Gastroesophageal sphincter (tissue), 4 donors: ENCODE measurements at regions not wholly inside any gene's neighbourhood (a gene's known extent, or its start where the extent isn't known, plus 50 kb on each side); places are given as distances from the start of the nearest gene placed in this dataset.

Experiments used
- ATAC-seq: fragments of 150-250 bp; one replicate; pipeline ENCODE4 v1.9.1; 2016; ENCODE audit warnings: mild to moderate bottlenecking, moderate library complexity
- H3K27ac ChIP-seq, 4 donors: fragments of 200-600 bp; sonication (generic) in 3 of 4; 1 replicate in 3 of 4; 2 replicates in 1 of 4; pipeline ENCODE4 v1.5.1; 2016 to 2019
- H3K27me3 ChIP-seq: fragments of 200-600 bp; sonication (generic); one replicate; pipeline ENCODE4 v1.5.1; 2019
- H3K36me3 ChIP-seq, 2 donors: fragments of 200-600 bp; sonication (generic); one replicate each; pipeline ENCODE4 v1.5.1; 2019; ENCODE audit warnings: control low read depth in 1 of 2
- H3K4me1 ChIP-seq, 3 donors: fragments of 200-600 bp; sonication (generic); 1 replicate in 2 of 3; 2 replicates in 1 of 3; pipeline ENCODE4 v1.5.1; 2016 to 2019; ENCODE audit warnings: control low read depth in 2 of 3
- H3K4me3 ChIP-seq, 2 donors: fragments of 200-600 bp; sonication (generic); one replicate each; pipeline ENCODE4 v1.5.1; 2019; ENCODE audit warnings: mild to moderate bottlenecking in 1 of 2, moderate library complexity in 1 of 2
- H3K9me3 ChIP-seq, 3 donors: fragments of 200-600 bp; sonication (generic); one replicate each; pipeline ENCODE4 v1.5.1; 2017 to 2019; ENCODE audit warnings: control low read depth in 2 of 3
- CTCF ChIP-seq, 4 experiments: fragments of 200-600 bp in 2 of 4; fragments of 450-650 bp in 2 of 4; sonication (generic) in 1 of 4; IDR thresholded peaks; one replicate each; pipeline ENCODE4 v1.5.1; 2017 to 2019; ENCODE audit warnings: antibody characterized with exemption in 4 of 4, mild to moderate bottlenecking in 2 of 4, moderate library complexity in 2 of 4
- EP300 ChIP-seq: sonication (generic); formaldehyde crosslinking; IDR thresholded peaks from one replicate; pipeline ENCODE4 v1.6.1; 2017; ENCODE audit warnings: antibody characterized with exemption, mild to moderate bottlenecking
- POLR2A ChIP-seq, 2 donors: fragments of 450-650 bp; IDR thresholded peaks; one replicate each; pipeline ENCODE4 v1.6.1; 2017; ENCODE audit warnings: antibody characterized with exemption in 2 of 2, mild to moderate bottlenecking in 2 of 2, moderate library complexity in 1 of 2
- POLR2AphosphoS5 ChIP-seq: sonication (generic); formaldehyde crosslinking; IDR thresholded peaks from one replicate; pipeline ENCODE4 v1.6.1; 2017; ENCODE audit warnings: antibody characterized with exemption
- WGBS, 2 donors: methylation state at CpG; one replicate each; pipeline ENCODE4 v1.1.5; 2018; ENCODE audit warnings: low coverage in 1 of 2; 5-methylcytosine and 5-hydroxymethylcytosine counted together

DNA sequence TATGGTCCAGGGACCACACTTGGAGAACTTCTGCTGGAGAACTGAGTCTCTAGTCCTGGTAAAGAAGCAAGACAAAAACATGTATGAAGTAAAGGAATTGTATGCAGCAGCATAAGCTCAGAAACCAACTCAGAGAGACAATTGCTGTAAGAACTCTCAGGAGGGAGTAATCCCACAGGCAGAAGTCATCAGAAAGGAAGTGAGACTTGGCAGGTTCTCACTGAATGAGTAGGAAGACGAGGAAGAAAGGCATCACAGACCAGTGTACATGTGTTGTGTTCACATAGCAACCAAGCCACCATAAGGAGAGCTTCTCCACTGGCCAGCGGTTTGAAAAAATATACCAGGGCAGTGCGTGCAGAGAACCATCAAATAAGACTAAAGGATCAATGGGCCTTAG lies 57.9 kb upstream of the FST start:
- Histone ChIP-seq H3K27ac (no peak overlapping the region), H3K27me3 (no peaks in the 10 kb centered on the region), H3K4me1 (no peaks in the 10 kb centered on the region), H3K4me3 (no peak overlapping the region), H3K36me3 (no peaks in the 10 kb centered on the region), H3K9me3 (no peaks in the 10 kb centered on the region)
- no peak for TF ChIP-seq POLR2AphosphoS5
- TF ChIP-seq POLR2A (IDR thresholded peaks at IDR 0.05) = no peak
- TF ChIP-seq EP300 = no peak
- TF ChIP-seq CTCF (IDR thresholded peaks at IDR 0.05) = no peak
- 40 to 54% methylated on average over 2 to 3 of the region's 3 CpGs for WGBS, 2 donors
- ATAC-seq = no peak

- no peak overlapping the region for H3K4me3 ChIP-seq
- H3K36me3 ChIP-seq = no peaks in the 10 kb centered on the region
- TF ChIP-seq CTCF (IDR thresholded peaks at IDR 0.05) (no peak), EP300 (no peak), POLR2AphosphoS5 (no peak), POLR2A (IDR thresholded peaks at IDR 0.05) (no peak)
- H3K9me3 ChIP-seq = no peaks in the 10 kb centered on the region
- no peak overlapping the region for H3K27ac ChIP-seq
- 80% methylated on average over 1 of the region's 1 CpG; no CpG with 5 or more reads in 1 of the 2 donors for WGBS, 2 donors
- no peaks in the 10 kb centered on the region for H3K27me3 ChIP-seq
- no peaks in the 10 kb centered on the region for H3K4me1 ChIP-seq
- ATAC-seq = no peak
These were observed 56.7 kb upstream of the FST start for GRCh38 chr5:53423724-53424123.

DNA sequence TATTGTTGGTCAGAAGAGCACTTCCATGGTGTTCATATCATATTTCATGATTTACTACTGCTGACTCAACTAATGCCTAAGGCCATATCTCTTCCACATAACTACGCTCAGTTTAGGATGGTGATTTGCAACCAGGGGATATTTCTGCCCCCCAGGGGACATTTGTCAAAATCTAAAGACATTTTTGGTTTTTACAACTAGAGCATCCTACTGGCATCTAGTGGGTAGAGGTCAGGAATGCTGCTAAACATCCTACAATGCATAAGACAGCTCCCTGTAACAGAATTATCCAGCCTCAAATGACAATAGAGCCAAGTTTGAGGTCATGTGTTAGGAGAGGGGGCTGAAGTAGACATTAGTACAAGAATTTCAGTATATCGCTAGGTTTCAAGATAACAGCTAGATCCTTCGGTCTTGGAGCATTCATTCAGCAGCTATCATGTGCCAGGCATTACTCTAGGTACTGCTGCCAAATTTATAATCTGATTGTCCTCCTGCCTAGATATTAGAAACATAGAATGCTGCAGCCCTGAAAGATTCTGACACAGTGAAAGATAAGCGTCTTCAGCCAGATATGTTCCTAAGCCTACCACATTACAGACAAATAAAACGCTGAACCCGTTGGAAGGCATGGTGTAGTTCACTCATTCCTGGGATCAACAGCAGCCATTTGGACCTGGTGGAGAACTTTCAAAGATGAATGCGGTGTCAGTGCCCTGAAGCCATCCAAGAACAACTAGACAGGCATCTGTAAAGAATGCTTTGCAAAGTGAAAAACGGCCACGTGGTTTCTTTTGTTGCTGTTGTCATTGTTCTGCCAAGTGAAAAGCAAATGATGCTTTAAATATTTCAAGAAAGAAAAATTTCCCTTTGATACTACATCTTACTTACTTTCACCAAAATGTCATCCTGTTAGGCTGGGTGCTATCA lies 55.5 kb upstream of the FST start:
- Histone ChIP-seq H3K4me3 (no peak overlapping the region), H3K27ac (no peak overlapping the region), H3K4me1 (no peaks in the 10 kb centered on the region), H3K9me3 (no peaks in the 10 kb centered on the region), H3K27me3 (no peaks in the 10 kb centered on the region), H3K36me3 (no peaks in the 10 kb centered on the region)
- no peak for TF ChIP-seq CTCF (IDR thresholded peaks at IDR 0.05)
- ATAC-seq = no peak
- WGBS, 2 donors = 49 to 68% methylated on average over 7 to 8 of the region's 9 CpGs

DNA sequence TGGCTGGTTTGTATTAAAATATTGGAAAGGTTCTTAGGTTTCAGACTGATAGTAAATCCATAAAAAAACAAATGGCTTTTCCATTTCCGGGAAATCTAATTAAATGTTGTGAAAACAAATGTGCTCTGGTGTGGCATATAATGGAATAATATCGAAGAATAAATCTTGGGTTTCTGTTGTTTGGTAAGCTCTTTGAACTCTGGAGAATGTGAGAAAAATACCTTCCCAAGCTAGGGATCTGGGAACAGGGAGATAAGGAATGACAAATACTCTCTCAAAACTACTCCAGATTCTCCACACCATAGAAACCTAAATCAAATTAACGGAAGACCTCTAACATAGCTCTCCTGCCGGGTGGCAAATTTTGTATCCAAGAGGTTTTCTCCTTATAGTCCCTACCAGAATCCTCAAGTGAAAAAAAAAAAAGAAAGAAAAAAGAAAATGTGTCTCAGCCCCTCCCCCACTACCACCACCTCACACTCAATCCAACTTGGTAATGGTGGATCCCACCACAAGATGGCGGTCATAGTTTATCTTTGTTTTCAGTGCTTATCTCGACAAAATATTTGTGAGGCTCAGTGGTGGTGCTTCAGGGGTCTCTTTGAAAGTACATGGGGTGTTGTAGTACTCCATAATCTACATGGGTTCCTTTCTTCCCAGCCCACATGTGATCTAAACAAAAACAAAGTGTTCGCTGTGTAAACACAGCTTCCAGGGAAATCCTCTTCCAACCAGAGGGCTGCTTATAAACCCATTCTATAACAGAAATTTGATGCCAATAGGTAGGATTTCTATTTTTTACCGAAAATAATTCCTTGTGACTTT lies 54.5 kb upstream of the FST start:
- ATAC-seq = no peak
- Histone ChIP-seq H3K4me3 (no peak overlapping the region), H3K4me1 (no peaks in the 10 kb centered on the region), H3K36me3 (no peaks in the 10 kb centered on the region), H3K9me3 (no peaks in the 10 kb centered on the region), H3K27ac (no peak overlapping the region), H3K27me3 (no peaks in the 10 kb centered on the region)
- WGBS, 2 donors = 66 to 84% methylated on average over 8 of the region's 8 CpGs
- no peak for TF ChIP-seq POLR2A (IDR thresholded peaks at IDR 0.05)
- no peak for TF ChIP-seq POLR2AphosphoS5
- no peak for TF ChIP-seq EP300
- peak in 1 of 4 experiments; percentile 40 for TF ChIP-seq CTCF (IDR thresholded peaks at IDR 0.05)
